Stimulated activated CD8-positive, alpha-beta memory T cell treated with anti-CD3 and anti-CD28 coated beads, Interleukin-12 subunit alpha, Interleukin-12 subunit beta, amount 100 ng/mL, for 1 hour (primary cell): ENCODE measurements at regions not wholly inside any gene's neighbourhood (a gene's known extent, or its start where the extent isn't known, plus 50 kb on each side); places are given as distances from the start of the nearest gene placed in this dataset.
"Not testable (repeated sequence)": the region's sequence is repeated elsewhere in the genome, so short reads cannot be mapped to it uniquely, and the experiment has no call there.

ENCODE experiments used
- DNase-seq: peaks from one replicate; pipeline ENCODE4 v3.0.0-alpha.2; 2020; ENCODE audit warnings: low read depth

DNA sequence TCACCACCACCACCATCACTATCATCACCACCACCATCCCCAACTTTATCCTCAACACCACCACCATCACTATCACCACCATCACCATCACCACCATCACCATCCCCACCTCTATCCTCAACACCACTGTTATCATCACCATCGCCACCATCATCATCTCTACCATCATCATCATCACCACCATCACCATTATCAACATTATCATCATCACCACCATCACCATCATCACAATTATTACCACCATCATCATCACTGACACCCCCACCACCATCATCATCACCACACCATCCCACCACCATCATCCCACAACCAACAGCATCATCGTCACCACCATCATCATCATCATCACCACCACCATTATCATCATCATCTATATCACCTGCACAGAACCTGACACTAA, 188.4 kb upstream of the PWP1 start:
- DNase-seq, result no peak

DNA sequence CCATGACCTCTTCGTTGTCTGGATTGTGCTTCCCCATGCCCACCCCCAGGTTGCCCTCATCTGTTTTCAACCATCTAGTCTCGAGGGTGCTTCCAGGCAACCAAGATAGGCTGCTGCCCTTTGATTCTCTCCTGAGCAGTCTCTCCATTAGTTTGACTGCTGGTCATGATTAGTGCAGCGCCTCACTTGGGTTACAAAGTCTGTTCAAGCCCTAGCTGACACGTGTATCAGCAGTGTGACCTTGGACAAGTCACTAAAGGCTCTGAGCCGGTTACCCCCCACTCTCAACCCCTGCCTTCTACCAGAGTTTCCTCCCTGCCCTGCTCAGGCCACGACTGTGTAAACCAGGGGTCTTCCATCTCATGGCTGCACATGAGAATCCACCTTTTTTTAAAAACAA, 185.3 kb upstream of the PWP1 start:
- no peak for DNase-seq

DNA sequence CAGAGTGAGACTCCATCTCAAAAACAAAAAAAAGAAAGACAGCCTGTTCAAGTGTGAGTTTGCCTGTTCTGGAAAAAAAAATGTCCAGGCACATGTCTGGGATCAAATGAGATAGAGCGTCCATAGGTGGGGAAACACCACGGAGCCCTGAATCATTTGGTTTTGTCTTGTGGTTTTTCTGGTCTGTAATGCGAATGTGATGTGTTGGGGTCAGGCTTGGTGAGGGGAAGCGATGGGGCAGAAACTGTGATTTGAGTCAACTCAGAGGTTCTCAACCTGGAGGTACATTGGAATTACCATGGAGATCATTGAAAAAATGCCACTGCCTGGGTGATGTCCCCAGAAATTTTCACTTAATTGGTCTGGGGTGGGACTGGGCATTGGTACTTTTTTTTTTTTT, 183.9 kb upstream of the PWP1 start:
- no peak for DNase-seq

DNA sequence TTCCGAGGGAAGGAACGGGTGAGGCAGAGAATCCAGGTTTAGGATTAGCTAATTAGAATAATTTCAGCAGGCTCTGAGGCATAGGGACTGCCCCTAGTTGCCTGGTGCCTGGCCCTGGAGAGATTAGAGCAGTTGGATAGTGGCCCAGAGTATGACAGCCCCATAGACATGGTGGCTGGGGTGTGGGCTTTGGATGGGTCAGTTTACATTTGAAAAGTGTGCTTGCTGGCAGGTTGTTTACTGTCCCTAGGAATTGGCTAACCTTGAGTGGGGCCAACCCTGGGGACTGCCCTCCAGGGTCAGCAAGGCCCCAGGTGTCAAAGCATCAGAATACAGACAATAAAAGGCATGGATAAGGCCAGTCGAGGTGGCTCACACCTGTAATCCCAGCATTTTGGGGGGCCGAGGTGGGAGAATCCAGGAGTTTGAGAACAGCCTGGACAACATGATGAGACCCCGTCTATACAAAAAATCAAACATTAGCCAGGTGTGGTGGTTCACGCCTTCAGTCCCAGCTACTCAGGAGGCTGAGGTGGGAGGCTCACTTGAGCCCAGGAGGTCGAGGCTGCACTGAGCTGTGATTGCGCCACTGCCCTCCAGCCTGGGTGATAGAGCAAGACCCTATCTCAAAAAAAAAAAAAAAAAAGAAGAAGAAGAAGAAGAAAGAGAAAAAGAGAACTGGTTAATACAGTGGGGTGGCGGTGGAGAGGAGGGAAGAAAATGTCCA, 182.3 kb upstream of the PWP1 start:
- no peak for DNase-seq

DNA sequence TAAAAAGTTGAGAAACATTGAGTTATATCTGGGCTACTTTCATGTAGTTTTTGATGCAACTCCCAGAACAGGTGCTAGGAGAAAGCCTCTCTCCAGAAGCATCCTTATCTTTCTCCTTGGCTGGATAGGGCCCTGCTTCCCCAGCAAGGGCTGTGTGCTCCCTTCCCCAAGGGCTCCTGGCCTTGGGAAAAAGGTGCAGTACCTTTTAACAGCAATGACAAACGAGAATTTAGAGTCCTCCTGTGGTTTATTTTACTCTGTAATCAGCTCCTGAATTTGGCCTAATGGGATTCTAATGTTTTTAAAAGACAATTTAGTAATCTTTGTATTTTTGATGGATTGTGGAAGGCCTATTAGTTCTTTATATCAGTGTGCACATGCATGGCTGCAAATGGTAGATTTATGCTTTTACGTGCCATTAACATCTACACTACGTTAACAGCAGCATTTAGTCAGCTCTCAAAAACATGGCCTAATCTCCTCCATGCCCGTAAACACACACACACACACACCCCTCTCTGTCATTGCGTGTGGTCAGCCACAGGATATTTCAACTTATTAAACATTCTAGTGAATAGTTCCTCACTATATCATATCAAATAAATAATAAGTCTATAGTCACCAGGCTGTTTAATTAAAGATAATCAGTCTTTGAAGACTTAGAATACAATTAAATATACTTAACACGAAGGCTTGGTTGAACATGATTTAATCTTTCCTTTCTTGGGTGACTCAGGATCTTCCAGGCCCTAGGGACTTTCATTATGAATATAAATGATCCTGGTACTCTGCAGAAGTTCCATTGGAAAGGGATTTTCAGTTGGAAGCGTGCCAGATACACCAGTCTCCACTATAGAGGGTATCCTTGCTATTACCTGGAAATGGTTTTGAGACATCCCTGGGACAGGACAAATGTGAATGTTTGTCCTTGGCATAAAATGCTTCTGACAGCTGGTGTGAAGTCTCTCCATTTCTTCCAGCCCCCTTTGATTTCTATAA, 181.4 kb upstream of the PWP1 start:
- DNase-seq, result no peak

DNA sequence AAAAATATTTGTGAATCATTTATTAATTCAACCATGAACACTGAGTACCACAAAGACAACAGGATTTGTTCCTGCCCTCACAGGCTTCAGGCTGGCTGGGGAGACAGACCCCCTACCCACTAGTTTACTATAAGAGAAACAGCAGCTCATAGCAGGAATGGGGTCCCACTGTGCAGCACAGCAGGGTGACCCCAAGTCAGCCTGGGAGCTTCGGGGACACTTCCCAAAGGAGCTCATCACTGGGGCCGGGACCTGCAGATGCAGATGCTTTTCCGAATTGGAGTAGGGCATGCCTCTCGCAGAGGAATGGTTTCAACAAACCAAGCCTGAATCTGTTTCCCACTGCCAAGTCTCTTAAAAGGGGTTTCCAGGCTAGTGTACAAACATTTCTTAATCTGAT, 176.2 kb upstream of the PWP1 start:
- DNase-seq, result no peak

DNA sequence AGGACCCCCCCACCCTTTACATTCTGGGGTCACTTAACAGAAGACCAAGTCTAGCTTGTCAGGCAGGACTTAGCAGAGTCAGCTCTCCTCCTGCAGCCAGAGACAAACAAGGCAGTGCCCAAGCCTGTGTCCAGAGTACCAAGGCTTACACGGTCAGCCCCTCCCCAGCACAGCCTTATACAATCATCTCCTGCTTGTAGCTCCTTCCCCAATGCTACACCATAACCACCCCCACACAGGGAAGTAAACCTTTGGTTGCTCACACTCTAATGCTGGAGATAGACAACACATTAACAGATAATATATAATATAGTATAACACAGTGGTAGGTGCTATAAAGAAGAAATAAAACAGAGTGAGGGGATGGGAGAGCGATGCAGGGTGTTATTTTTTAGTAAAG, 175.4 kb upstream of the PWP1 start:
- no peak for DNase-seq

DNA sequence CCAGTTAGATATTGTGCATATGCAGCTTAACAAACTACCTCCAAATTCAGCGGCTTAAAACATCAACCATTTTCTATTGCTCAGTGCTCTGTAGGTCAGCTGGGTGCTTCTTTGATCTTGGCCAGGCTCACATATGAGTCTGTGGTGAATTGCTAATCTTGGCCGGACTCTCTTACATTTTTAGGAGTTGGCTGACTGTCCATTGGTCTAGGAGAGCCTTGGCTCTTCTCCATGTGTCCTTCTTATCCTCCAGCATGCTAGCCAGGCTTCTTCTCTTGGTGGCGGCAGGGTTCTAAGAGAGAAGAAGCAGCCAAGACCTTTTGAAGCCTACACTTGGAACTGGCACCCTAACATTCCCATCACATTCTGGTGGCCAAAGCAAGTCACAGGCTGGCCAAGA, 174.3 kb upstream of the PWP1 start:
- DNase-seq, result no peak

DNA sequence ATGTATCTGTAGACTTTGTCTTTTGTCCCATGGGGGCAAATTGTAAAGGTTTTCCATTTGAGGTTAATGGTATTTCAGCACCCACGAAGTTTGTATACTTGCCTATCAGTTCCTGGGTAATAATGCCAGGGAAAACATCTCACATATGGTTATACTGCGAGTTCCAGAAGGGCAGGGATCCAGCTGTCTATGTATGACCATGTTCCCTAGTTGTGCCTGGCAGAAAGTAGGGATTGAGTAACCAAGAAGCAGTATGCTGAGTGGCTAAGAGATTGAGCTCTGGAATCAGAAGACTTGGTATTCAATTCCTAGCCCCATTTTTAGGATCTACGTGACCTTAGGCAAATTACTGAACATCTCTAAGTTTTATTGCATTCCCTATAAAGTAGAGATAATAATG, 173.2 kb upstream of the PWP1 start:
- DNase-seq, result no peak

DNA sequence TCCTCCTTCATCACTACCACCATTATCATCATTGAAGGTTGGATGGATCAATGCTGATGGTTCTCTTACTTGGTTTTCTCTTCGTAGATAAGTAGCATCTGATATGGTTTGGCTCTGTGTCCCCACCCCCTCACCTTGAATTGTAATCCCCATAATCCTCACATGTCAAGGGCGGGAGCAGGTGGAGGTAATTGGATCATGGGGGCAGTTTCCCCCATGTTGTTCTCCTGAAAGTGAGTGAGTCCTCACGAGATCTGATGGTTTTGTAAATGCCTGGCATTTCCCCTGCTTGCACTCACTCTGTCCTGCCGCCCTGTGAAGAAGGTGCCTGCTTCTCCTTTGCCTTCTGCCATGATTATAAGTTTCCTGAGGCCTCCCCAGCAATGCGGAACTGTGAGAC, 172.4 kb upstream of the PWP1 start:
- DNase-seq, result no peak

DNA sequence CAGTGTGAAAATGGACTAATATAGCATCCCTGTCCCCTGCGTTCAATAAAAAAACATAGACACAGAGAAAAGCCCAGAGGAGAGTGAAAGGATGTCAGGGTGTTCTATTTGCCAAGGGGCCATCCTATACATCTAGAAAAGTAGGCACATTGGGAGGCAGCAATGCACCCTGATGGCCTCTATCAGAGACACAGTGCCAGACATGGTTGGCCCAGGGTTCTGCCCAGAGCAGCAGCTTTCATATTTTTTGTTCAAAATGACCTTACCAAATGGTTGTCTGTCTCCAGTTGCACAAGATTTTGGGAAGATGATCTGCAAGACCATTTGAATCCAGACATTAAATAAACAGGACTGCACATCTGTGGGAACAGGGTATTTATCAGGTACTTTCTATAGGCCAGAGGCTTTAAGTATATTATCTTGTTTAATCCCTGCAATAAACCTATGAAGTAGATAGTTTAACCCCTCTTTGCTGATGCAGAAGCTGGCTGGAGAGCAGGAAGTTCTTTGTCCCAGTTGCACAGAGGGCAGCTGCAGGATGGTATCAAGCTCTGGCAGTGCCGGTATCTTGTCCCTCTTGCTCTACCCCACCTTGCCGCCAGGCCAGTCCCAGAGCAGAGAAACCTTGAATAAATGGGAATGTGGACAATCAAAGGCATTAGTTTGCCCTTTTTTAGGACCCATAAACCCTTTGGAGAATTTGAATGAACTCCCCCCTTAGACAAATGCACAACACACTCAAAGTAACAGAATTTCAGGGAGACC, 171.8 kb upstream of the PWP1 start:
- no peak for DNase-seq

DNA sequence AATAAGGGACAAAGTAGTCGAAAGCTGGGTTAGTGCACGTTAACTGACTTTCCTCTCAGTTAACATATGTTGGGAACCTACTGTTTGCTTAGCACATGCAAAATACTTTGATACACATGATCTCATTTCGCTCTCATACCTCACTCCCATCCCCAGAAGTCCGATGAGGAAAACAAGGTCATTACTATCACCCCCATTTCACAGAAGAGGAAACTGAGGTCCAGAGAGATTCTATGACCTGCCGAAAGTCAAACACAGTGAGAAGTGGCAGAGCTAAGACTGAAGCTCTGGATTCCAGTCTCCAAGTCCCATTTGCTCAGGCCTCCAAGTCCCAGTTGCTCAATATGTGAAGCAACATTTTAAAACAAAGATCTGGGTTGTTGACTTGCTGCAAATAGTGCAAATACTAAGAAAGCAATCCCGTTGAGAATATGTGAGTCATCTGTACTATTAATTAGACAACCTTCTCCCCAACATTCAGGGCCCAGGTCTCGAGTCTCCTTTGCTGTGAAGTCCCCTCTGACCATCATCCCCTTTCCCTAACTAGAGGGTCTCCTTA, 170.6 kb upstream of the PWP1 start:
- DNase-seq, result no peak

DNA sequence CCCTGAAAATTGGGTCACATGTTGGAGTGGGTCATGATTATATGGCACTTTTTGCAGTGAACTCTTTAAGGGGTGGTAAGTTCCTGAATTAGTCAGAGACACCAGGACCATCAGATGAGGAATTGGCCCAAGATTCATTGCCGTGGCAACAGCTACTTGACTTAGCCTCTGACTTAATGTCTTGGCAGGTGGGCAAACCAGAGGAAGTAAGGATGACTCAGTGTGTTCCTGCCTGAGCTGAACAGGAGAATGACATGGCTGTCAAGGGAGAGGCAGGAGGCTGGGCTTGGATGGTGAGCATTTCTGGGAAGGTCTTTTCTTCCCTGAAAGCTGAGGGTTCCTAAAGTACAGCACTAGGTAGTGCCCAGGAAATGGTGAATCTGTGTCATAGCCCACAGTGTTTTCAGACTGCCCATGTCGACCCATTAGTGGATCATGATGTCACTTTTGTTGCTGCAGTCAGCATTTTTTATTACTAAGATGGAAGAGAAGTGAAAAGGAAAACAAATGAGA, 170.1 kb upstream of the PWP1 start:
- DNase-seq, result no peak

DNA sequence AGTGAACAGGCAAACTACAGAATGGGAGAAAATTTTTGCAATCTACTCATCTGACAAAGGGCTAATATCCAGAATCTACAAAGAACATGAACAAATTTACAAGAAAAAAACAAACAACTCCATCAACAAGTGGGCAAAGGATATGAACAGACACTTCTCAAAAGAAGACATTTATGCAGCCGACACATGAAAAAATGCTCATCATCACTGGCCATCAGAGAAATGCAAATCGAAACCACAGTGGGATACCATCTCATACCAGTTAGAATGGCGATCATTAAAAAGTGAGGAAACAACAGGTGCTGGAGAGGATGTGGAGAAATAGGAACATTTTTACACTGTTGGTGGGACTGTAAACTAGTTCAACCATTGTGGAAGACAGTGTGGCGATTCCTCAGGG, 167.8 kb upstream of the PWP1 start:
- DNase-seq, result not testable (repeated sequence)

DNA sequence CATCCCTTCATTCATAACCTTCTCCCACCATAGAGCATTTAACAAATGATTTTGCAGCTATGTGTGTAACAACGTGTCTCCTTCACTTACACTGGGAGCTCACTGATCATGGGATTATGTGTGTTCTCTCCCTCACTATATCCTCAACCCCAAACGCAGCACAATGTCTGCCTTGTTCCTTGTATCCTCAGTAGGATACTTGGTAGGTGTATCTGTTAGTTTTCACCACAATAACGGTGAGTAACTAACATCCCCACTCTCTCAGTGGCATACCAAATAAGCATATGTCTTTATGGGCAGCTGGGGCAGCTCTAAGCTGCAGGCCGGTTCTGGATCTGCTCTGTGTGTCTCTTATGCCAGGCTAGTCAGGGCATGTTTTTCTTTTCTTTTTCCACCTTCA, 166.7 kb upstream of the PWP1 start:
- no peak for DNase-seq

DNA sequence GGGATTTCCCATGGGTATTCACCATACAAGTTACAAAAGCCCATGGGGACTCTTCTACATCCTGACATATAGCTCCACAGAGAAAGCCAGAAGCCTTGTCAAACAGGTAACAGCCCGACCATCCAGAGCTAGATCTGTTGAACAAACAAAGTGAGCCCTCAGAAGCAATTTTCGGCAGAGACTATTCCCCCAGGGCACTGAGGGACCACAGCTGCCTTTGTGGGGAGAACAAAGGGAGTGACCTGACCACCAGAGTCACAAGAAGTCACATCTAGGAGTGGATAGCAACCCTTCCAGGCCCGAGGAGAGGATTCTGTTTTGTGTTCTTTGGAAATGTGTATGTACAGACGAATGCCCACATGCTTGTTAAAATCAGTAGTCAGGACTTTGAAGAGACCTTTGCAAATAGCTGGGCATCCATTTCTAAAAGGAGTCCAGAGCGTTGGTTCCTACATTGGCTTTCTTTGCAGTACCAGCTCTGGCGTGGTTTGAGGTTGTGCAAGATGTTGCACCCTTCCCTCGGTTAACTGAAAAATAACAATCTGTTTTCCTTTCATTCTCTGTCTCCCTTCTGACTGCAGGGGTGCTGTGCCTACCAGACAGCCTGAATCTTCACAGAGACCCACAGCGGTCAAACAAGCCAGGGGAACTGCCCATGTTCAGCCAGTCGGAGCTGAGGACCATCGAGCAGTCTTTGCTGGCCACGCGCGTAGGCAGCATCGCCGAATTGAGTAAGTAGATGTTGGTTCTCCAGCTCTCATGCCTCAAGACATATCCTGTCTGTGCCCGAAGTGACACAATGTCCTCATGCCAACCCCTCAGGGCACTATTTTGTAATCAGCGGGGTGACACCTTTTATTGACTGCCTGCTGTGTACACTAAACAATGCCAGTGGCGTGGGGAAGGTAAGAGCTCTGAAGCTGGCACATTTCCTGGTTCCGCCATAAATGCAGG, 165.4 kb upstream of the PWP1 start:
- DNase-seq, result no peak

DNA sequence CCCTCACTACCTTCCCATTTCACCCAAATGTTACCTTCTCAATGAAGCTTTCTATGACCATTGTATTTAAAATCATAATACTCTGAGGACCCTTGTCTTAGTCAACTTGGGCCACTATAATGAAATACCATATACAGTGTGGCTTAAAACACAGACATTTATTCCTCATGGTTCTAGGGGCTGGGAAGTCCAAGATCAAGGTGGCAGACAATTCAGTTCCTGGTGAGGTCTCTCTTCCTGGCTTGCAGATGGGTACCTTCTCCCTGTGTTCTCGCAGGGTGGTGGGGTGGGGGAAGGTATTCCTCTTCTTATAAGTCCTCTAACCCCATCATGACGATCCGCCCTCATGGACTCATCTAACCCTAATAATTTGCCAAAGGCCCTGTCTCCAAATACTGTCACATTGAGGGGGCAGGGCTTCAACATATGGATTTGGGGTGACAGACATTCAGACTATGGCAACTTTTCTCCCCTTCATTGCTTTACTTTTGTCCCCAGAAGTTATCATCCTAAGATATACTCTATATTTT, 163.7 kb upstream of the PWP1 start:
- DNase-seq, result no peak

DNA sequence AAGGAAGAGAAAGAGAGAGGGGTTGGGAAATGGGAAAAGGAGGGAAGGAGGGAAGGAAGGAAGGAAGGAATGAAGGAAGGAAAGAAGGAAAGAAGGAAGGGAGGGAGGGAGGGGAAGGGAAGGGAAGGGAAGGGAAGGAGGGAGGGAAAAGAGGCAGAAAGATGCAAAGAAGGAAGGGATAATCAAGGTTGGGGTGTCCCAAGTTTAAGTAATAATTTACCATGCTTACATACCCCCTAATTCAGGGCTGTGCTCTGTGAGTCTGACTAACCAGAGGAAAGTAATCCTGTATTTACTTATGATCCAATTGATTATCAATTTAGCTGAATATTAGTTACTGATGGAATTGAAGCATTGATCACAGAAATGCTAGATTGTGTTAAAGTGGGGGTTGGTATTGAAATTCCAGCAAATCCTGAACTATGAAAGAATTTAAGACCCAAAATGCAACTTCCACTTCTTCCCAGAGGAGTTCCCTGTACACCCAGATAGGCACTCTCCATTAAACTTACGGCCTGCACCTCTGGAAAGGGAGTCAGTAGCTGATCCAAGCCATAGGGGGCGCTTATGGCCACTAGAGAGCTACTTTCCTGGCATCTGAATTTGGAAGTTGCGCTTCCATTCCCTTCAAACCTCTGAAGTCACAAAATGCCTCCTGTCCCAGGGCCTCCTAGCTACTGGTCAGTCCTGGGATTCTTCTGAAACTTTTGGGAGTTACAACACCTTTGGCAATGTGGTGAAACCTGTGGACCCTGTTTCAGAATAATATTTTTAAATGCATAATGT, 162.7 kb upstream of the PWP1 start:
- DNase-seq, result no peak

DNA sequence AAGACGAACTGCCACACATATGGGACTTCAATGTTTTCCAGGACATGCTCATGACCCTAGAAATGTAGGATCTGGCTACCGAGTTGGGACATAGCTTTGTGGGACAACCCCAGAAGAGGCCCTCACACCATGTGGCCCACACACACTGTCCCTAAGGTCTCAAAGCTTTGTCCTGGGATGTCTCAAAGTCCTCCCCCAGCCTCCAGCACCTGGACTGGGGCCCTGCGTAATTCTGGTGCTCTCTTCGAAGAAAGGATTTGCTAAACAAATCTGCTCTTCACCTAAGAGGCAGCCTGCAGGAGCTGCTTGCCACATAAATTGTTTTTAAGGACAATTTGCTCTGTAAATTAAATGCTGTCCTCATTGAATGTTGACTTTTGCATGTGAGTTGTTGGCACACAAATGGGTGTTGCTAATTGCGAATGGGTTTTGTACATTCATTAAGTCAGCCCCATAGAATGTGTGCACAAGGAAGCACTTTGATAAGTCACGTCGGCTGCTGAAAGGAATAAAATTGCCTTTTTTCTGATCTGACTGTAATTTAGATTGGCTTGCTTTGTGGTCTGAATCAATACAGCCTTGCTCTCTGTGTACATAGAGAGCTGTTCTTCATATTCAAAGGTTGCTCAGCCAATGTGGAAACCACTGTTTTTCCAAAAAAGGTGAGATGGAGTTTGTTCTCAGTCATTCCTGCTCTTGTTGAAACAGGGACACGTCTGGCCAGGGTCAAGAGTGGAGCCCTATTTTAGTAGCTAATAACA, 161.6 kb upstream of the PWP1 start:
- DNase-seq, result no peak
